ENCODE measurements at regions not wholly inside any gene's neighbourhood (a gene's known extent, or its start where the extent isn't known, plus 50 kb on each side); places are given as distances from the start of the nearest gene placed in this dataset.

DNA sequence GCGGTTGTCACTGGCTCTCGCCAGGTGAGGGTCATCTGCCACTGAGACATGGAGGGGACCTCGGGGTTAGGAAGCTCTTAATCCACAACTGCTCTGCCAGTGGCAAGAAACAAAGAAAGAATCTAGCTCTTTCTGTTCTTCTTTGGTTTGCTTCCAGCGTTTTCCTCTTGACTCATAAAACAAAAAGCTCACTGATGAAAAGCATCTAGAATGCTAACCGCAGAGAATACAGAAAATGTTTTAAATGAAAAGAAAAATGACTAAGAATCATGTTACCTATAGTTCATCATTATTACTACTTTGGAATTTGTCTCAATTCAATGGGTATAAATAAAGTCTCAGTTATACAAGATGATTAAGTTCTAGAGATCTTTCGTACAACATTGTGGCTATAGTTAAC, 274.8 kb upstream of the TENM3 start:
- TF ChIP-seq, protein P1, sequence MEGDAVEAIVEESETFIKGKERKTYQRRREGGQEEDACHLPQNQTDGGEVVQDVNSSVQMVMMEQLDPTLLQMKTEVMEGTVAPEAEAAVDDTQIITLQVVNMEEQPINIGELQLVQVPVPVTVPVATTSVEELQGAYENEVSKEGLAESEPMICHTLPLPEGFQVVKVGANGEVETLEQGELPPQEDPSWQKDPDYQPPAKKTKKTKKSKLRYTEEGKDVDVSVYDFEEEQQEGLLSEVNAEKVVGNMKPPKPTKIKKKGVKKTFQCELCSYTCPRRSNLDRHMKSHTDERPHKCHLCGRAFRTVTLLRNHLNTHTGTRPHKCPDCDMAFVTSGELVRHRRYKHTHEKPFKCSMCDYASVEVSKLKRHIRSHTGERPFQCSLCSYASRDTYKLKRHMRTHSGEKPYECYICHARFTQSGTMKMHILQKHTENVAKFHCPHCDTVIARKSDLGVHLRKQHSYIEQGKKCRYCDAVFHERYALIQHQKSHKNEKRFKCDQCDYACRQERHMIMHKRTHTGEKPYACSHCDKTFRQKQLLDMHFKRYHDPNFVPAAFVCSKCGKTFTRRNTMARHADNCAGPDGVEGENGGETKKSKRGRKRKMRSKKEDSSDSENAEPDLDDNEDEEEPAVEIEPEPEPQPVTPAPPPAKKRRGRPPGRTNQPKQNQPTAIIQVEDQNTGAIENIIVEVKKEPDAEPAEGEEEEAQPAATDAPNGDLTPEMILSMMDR (IDR thresholded peaks at IDR 0.05): no peak
- TF ChIP-seq POLR2A (IDR thresholded peaks at IDR 0.05): no peak
